Transverse colon (tissue), 4 donors: ENCODE measurements at regions not wholly inside any gene's neighbourhood (a gene's known extent, or its start where the extent isn't known, plus 50 kb on each side); places are given as distances from the start of the nearest gene placed in this dataset.

Source experiments
- EP300 ChIP-seq: sonication (generic); formaldehyde crosslinking; IDR thresholded peaks from one replicate; pipeline ENCODE4 v1.6.1; 2017; ENCODE audit warnings: antibody characterized with exemption, low read depth
- POLR2A ChIP-seq: fragments of 450-650 bp; IDR thresholded peaks from one replicate; pipeline ENCODE4 v1.6.1; 2016; ENCODE audit warnings: antibody characterized with exemption, mild to moderate bottlenecking, moderate library complexity
- POLR2AphosphoS5 ChIP-seq, 3 donors: sonication (generic); formaldehyde crosslinking; IDR thresholded peaks; one replicate each; pipeline ENCODE4 v1.6.1; 2016; ENCODE audit warnings: antibody characterized with exemption in 3 of 3
- TF ChIP-seq, protein P1 (sequence below), 5 experiments: fragments of 200-600 bp in 3 of 5; fragments of 450-650 bp in 2 of 5; sonication (generic) in 3 of 5; IDR thresholded peaks; 1 replicate in 2 of 5; 2 replicates in 3 of 5; pipeline ENCODE4 v1.5.1; 2016 to 2017; ENCODE audit warnings: antibody characterized with exemption in 5 of 5, inconsistent platforms in 3 of 5, mild to moderate bottlenecking in 2 of 5, moderate library complexity in 1 of 5

- TF ChIP-seq, protein P1, sequence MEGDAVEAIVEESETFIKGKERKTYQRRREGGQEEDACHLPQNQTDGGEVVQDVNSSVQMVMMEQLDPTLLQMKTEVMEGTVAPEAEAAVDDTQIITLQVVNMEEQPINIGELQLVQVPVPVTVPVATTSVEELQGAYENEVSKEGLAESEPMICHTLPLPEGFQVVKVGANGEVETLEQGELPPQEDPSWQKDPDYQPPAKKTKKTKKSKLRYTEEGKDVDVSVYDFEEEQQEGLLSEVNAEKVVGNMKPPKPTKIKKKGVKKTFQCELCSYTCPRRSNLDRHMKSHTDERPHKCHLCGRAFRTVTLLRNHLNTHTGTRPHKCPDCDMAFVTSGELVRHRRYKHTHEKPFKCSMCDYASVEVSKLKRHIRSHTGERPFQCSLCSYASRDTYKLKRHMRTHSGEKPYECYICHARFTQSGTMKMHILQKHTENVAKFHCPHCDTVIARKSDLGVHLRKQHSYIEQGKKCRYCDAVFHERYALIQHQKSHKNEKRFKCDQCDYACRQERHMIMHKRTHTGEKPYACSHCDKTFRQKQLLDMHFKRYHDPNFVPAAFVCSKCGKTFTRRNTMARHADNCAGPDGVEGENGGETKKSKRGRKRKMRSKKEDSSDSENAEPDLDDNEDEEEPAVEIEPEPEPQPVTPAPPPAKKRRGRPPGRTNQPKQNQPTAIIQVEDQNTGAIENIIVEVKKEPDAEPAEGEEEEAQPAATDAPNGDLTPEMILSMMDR (IDR thresholded peaks at IDR 0.05) = no peak
- TF ChIP-seq POLR2A = no peak
- no peak for TF ChIP-seq EP300
- TF ChIP-seq POLR2AphosphoS5 (IDR thresholded peaks at IDR 0.05) = no peak
These were observed 287.2 kb upstream of the SASH1 start for GRCh38 chr6:148055419-148055818.
